ENCODE measurements at regions not wholly inside any gene's neighbourhood (a gene's known extent, or its start where the extent isn't known, plus 50 kb on each side); places are given as distances from the start of the nearest gene placed in this dataset.

DNA sequence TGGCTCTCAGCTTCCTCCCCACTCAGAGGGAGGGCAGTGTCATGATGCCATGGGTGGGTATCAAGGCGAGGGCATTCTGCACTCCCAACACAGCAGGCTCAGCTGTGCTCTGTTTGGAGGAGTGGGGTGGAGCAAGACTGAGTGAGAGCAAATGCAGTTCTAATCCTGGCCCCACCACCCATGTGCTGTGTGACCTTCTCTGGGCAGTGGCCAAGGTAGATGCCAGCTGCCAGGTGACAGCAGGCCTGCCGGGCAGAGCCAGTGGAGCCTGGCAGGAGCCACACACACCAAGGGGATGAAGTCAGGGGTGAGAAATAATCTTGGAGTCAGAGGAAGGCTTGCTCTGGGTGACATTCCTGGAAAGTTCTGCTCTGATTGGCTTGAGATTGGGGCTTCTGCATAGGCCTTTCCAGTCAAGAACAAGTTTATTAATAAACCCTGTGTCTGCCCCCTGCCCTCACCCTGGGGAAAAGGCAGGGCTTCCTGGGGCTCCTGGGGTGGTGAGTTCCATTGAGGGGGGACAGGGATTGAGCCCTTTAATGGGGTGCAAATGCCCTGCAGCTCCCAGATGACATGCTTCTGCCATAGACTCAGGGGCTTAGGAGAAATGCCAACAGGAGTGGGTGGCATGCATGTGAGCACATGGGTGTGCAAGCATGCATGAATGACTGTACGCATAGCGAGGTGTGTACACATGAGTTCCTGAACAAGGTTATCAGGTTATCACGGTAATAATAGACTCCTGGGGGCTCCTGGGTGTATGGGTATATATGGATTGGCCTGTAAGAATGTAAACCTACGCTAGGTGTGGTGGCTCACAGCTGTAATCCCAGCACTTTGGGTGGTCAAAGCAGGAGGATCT is 134.2 kb downstream of the MRPL14 start:
- Mint-ChIP-seq H3K9me3 (no peaks in the 10 kb centered on the region), H3K36me3 (ENCODE audit: low read depth) (no peaks in the 10 kb centered on the region), H3K4me1 (ENCODE audit: low read depth) (peaks cover 2% of the 10 kb centered on the region), H3K27ac (no peak overlapping the region), H3K4me3 (no peak overlapping the region), H3K27me3 (ENCODE audit: low read depth) (no peaks in the 10 kb centered on the region)

- H3K36me3 Mint-ChIP-seq (ENCODE audit: low read depth): no peaks in the 10 kb centered on the region
- no peak overlapping the region for H3K27ac Mint-ChIP-seq
- peaks cover 2% of the 10 kb centered on the region for H3K4me1 Mint-ChIP-seq (ENCODE audit: low read depth)
- H3K27me3 Mint-ChIP-seq (ENCODE audit: low read depth): peaks cover 2% of the 10 kb centered on the region
- H3K9me3 Mint-ChIP-seq: no peaks in the 10 kb centered on the region
- H3K4me3 Mint-ChIP-seq: no peak overlapping the region
These were observed 135.1 kb downstream of the MRPL14 start for GRCh38 chr6:43992126-43992663.

- no peaks in the 10 kb centered on the region for H3K9me3 Mint-ChIP-seq
- no peak overlapping the region for H3K27ac Mint-ChIP-seq
- no peaks in the 10 kb centered on the region for H3K36me3 Mint-ChIP-seq (ENCODE audit: low read depth)
- H3K4me1 Mint-ChIP-seq (ENCODE audit: low read depth): peaks cover 2% of the 10 kb centered on the region
- H3K27me3 Mint-ChIP-seq (ENCODE audit: low read depth): peaks cover 2% of the 10 kb centered on the region
- H3K4me3 Mint-ChIP-seq: no peak overlapping the region
These were observed 136.3 kb downstream of the MRPL14 start for GRCh38 chr6:43990627-43991619.

DNA sequence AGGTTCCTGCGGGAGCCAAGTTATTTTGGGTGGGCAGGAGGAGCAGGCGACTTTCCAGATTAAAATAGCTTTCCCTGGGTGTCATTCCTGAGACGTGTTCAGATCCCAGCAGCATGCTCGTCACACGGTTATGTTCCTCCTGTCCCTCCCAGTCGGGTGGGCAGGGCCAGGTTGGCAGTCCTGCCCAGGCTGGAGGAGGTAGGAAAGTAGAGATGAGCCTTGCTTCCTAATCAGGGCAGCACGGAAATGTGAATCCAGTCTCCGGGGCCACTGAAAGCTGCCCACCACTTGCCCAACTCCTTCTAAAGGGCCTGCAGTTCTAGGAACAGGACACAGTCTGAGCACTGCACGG is 137.0 kb downstream of the MRPL14 start:
- Mint-ChIP-seq H3K36me3 (ENCODE audit: low read depth) (no peaks in the 10 kb centered on the region), H3K4me3 (no peak overlapping the region), H3K27me3 (ENCODE audit: low read depth) (peaks cover 2% of the 10 kb centered on the region), H3K27ac (no peak overlapping the region), H3K9me3 (no peaks in the 10 kb centered on the region), H3K4me1 (ENCODE audit: low read depth) (peaks cover 2% of the 10 kb centered on the region)

GRCh38 chr6:43989581-43990146 is 137.6 kb downstream of the MRPL14 start:
- H3K4me3 Mint-ChIP-seq: no peak overlapping the region
- no peaks in the 10 kb centered on the region for H3K9me3 Mint-ChIP-seq
- no peak overlapping the region for H3K27ac Mint-ChIP-seq
- no peaks in the 10 kb centered on the region for H3K36me3 Mint-ChIP-seq (ENCODE audit: low read depth)
- peaks cover 2% of the 10 kb centered on the region for H3K4me1 Mint-ChIP-seq (ENCODE audit: low read depth)
- H3K27me3 Mint-ChIP-seq (ENCODE audit: low read depth): peaks cover 2% of the 10 kb centered on the region

GRCh38 chr6:43988801-43989200 is 138.5 kb downstream of the MRPL14 start:
- no peak overlapping the region for H3K27ac Mint-ChIP-seq
- no peak overlapping the region for H3K4me3 Mint-ChIP-seq
- H3K4me1 Mint-ChIP-seq (ENCODE audit: low read depth): peaks cover 2% of the 10 kb centered on the region
- no peaks in the 10 kb centered on the region for H3K9me3 Mint-ChIP-seq
- H3K36me3 Mint-ChIP-seq (ENCODE audit: low read depth): no peaks in the 10 kb centered on the region
- peaks cover 2% of the 10 kb centered on the region for H3K27me3 Mint-ChIP-seq (ENCODE audit: low read depth)

DNA sequence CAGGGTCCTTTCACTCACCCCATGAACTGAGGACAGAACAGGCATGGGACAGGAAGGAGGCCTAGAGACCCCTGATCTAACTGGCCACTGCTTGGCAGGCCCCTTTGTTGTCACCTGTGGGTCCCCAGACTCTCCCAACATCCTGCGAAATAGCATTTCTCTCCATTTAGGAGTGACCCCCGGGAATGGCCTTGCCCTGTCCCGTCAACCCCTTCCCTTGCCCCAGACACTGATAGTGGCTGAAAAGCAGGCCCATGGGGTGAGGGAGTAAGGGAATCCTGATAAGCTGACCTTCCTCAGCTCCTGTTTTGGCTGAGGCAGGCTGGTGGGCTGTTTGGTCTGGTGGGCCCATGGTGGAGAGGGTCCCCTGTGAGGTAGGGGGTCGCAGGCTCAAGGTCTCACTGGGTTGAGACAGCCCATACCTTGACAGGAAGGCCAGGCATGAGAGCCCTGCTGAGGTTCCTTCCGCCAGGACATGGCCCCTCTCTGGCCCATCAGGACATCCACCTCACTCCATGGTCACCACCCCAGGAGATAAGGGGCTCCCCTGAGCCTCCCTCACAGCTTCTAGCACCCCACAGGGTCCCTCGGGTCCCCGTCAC is 139.3 kb downstream of the MRPL14 start:
- Mint-ChIP-seq H3K27me3 (ENCODE audit: low read depth) (peaks cover 2% of the 10 kb centered on the region), H3K36me3 (ENCODE audit: low read depth) (no peaks in the 10 kb centered on the region), H3K4me1 (ENCODE audit: low read depth) (peaks cover 2% of the 10 kb centered on the region), H3K9me3 (no peaks in the 10 kb centered on the region), H3K27ac (no peak overlapping the region), H3K4me3 (no peak overlapping the region)

- Mint-ChIP-seq H3K4me1 (ENCODE audit: low read depth) (no peaks in the 10 kb centered on the region), H3K36me3 (ENCODE audit: low read depth) (no peaks in the 10 kb centered on the region), H3K9me3 (no peaks in the 10 kb centered on the region), H3K27ac (no peak overlapping the region), H3K27me3 (ENCODE audit: low read depth) (peaks cover 2% of the 10 kb centered on the region), H3K4me3 (no peak overlapping the region)
These were observed 141.0 kb downstream of the MRPL14 start for GRCh38 chr6:43986177-43986825.

DNA sequence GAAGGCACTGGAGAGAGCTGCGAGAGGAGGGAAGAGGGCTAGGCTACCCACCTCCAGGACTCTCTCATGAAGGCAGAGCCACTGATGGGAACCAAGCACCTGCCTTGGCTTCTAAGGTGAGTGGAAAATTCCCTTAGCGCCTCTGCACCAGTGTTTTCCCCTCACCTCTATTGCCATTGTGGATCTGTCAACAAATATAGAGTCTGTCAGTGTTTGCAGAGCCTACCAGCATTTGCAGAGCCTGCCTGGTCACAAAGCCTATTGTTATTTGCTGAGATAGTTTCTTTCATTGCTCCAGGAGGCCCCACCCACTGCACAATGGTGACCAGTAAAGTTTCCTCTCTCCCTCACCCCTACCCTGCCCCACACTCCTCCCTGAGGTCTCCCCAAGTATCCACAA is 141.9 kb downstream of the MRPL14 start:
- no peak overlapping the region for H3K27ac Mint-ChIP-seq
- H3K36me3 Mint-ChIP-seq (ENCODE audit: low read depth): no peaks in the 10 kb centered on the region
- no peaks in the 10 kb centered on the region for H3K9me3 Mint-ChIP-seq
- no peaks in the 10 kb centered on the region for H3K4me1 Mint-ChIP-seq (ENCODE audit: low read depth)
- H3K27me3 Mint-ChIP-seq (ENCODE audit: low read depth): peaks cover 6% of the 10 kb centered on the region
- H3K4me3 Mint-ChIP-seq: no peak overlapping the region

GRCh38 chr6:43984442-43985321 is 142.6 kb downstream of the MRPL14 start:
- H3K9me3 Mint-ChIP-seq: no peaks in the 10 kb centered on the region

GRCh38 chr6:43983632-43984031 is 143.6 kb downstream of the MRPL14 start:
- no peak overlapping the region for H3K4me3 Mint-ChIP-seq
- H3K36me3 Mint-ChIP-seq (ENCODE audit: low read depth): no peaks in the 10 kb centered on the region
- H3K27ac Mint-ChIP-seq: no peak overlapping the region
- H3K27me3 Mint-ChIP-seq (ENCODE audit: low read depth): peaks cover 6% of the 10 kb centered on the region
- no peaks in the 10 kb centered on the region for H3K9me3 Mint-ChIP-seq
- no peaks in the 10 kb centered on the region for H3K4me1 Mint-ChIP-seq (ENCODE audit: low read depth)

More at GRCh38 chr6:43984442-43985321, 142.6 kb downstream of the MRPL14 start:
- Mint-ChIP-seq H3K27ac (no peak overlapping the region), H3K36me3 (ENCODE audit: low read depth) (no peaks in the 10 kb centered on the region), H3K4me1 (ENCODE audit: low read depth) (no peaks in the 10 kb centered on the region), H3K4me3 (no peak overlapping the region), H3K27me3 (ENCODE audit: low read depth) (peaks cover 6% of the 10 kb centered on the region)

GRCh38 chr6:43983191-43983590 is 144.1 kb downstream of the MRPL14 start:
- Mint-ChIP-seq H3K9me3 (no peaks in the 10 kb centered on the region), H3K4me1 (ENCODE audit: low read depth) (no peaks in the 10 kb centered on the region), H3K27me3 (ENCODE audit: low read depth) (peaks cover 6% of the 10 kb centered on the region), H3K4me3 (no peak overlapping the region), H3K27ac (no peak overlapping the region), H3K36me3 (ENCODE audit: low read depth) (no peaks in the 10 kb centered on the region)

GRCh38 chr6:43982084-43982625 is 145.1 kb downstream of the MRPL14 start:
- Mint-ChIP-seq H3K4me1 (ENCODE audit: low read depth) (peaks cover 2% of the 10 kb centered on the region), H3K9me3 (no peaks in the 10 kb centered on the region), H3K36me3 (ENCODE audit: low read depth) (no peaks in the 10 kb centered on the region), H3K4me3 (no peak overlapping the region), H3K27ac (no peak overlapping the region), H3K27me3 (ENCODE audit: low read depth) (peaks cover 10% of the 10 kb centered on the region)

Measured in T-helper 1 cell treated with Interleukin-12 subunit alpha and Interleukin-12 subunit beta and Interleukin-4 antibody, amounts not matched to agents 30 μg/mL and 1 μg/mL, for 36 hours (primary cell).